AG04450 (cell line): ENCODE measurements at regions not wholly inside any gene's neighbourhood (a gene's known extent, or its start where the extent isn't known, plus 50 kb on each side); places are given as distances from the start of the nearest gene placed in this dataset.

Experiments used
- CTCF ChIA-PET: fragments of 300-600, 350-600 bp; formaldehyde crosslinking; extraction: SDS; loops from one replicate; lab custom pipeline; 2022; ENCODE audit warnings: antibody characterized with exemption, inconsistent platforms; lab: Charles Lee
- POLR2A ChIA-PET: fragments of 350-600 bp; formaldehyde crosslinking; extraction: SDS; loops from one replicate; lab custom pipeline; 2021; ENCODE audit warnings: antibody characterized with exemption, inconsistent platforms; lab: Yijun Ruan, JAX
- DNase-seq: peaks from one replicate; pipeline ENCODE4 v3.0.0-alpha.2; 2011; ENCODE audit warnings: low read depth, low spot score
- H3K27ac ChIP-seq: one replicate; pipeline ENCODE4 v1.5.1; 2012; ENCODE audit warnings: low read depth, low read length, control low read depth
- H3K27me3 ChIP-seq: one replicate; pipeline ENCODE4 v1.6.0; 2012; ENCODE audit warnings: low read length; ENCODE audit not compliant: control insufficient read depth, insufficient read depth
- H3K4me3 ChIP-seq: 2 replicates; pipeline ENCODE4 v1.5.1; 2011; ENCODE audit warnings: mild to moderate bottlenecking, low read depth, low read length, control low read depth
- H3K9me3 ChIP-seq: 2 replicates; pipeline ENCODE4 v1.5.1; 2012; ENCODE audit warnings: low read length; ENCODE audit not compliant: control insufficient read depth, insufficient read depth
- CTCF ChIP-seq: IDR thresholded peaks from 2 replicates; pipeline ENCODE4 v1.5.1; 2011; ENCODE audit warnings: low read depth, low read length, control low read depth, inconsistent platforms

- Histone ChIP-seq H3K27me3 (no peaks in the 10 kb centered on the region), H3K9me3 (no peaks in the 10 kb centered on the region), H3K4me3 (no peak overlapping the region), H3K27ac (no peak overlapping the region)
- DNase-seq, result no peak
- ChIA-PET POLR2A (no interaction called here), CTCF (no interaction called here)
- no peak for TF ChIP-seq CTCF
Observed at GRCh38 chrX:147626605-147627004, 285.1 kb upstream of the FMR1 start.

GRCh38 chrX:147635186-147635585 is 276.5 kb upstream of the FMR1 start:
- CTCF ChIA-PET, result no interaction called here
- Histone ChIP-seq H3K4me3 (no peak overlapping the region), H3K27ac (no peak overlapping the region), H3K9me3 (peaks cover 6% of the 10 kb centered on the region; the same call in 1 of the 2 replicates), H3K27me3 (no peaks in the 10 kb centered on the region)
- POLR2A ChIA-PET, result no interaction called here
- no peak for DNase-seq
- TF ChIP-seq CTCF, result no peak

- TF ChIP-seq CTCF, result no peak
- DNase-seq, result no peak
- no peak overlapping the region for H3K27ac ChIP-seq
- POLR2A ChIA-PET, result no interaction called here
- no peak overlapping the region for H3K4me3 ChIP-seq
- H3K27me3 ChIP-seq, result no peaks in the 10 kb centered on the region
- H3K9me3 ChIP-seq, result peaks cover 6% of the 10 kb centered on the region; the same call in 1 of the 2 replicates
- CTCF ChIA-PET, result no interaction called here
Observed at GRCh38 chrX:147637190-147637589, 274.5 kb upstream of the FMR1 start.

GRCh38 chrX:147646949-147647723 is 264.6 kb upstream of the FMR1 start:
- DNase-seq, result no peak
- Histone ChIP-seq H3K27ac (no peak overlapping the region), H3K27me3 (no peaks in the 10 kb centered on the region), H3K9me3 (peaks cover 2% of the 10 kb centered on the region; the same call in 1 of the 2 replicates), H3K4me3 (no peak overlapping the region)
- ChIA-PET POLR2A (no interaction called here), CTCF (no interaction called here)
- no peak for TF ChIP-seq CTCF

GRCh38 chrX:147675819-147676218 is 235.9 kb upstream of the FMR1 start:
- Histone ChIP-seq H3K9me3 (peaks cover 7% of the 10 kb centered on the region; the same call in 1 of the 2 replicates), H3K4me3 (no peak overlapping the region), H3K27ac (no peak overlapping the region), H3K27me3 (no peaks in the 10 kb centered on the region)
- POLR2A ChIA-PET, result no interaction called here
- CTCF ChIA-PET, result no interaction called here
- TF ChIP-seq CTCF, result no peak
- DNase-seq, result no peak
